ENCODE measurements at regions not wholly inside any gene's neighbourhood (a gene's known extent, or its start where the extent isn't known, plus 50 kb on each side); places are given as distances from the start of the nearest gene placed in this dataset.
"Not testable (repeated sequence)": the region's sequence is repeated elsewhere in the genome, so short reads cannot be mapped to it uniquely, and the experiment has no call there.

DNA sequence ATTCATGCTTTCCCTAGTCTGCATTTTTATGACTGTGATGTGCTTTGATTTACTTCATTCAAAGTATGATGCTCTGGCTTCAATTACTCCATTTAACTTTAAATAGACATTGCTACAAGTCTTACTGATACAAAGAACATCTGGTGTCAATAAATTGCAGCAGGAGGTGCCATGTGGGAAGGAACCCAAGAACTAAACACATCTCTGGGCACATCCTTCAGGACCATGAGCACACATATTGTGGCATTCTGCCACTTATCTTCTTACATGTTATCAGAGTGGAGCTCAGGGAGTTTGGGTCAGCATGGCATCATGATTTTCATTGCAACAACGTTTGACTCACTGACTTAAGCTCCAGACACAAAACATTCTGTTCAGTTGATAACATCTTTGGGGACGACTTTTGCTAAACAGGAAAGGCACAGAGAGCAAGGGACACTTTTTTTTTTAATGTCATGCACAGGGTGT, 227.0 kb downstream of the DKK1 start:
- no peak for DNase-seq (ENCODE audit: low spot score)

- no peak for DNase-seq (ENCODE audit: low spot score)
These were observed 228.8 kb downstream of the DKK1 start for GRCh38 chr10:52542906-52543305.

- no peak for DNase-seq (ENCODE audit: low spot score)
These were observed 221.5 kb downstream of the MBL2 start for GRCh38 chr10:52551046-52551445.

GRCh38 chr10:52558090-52558489, 214.5 kb downstream of the MBL2 start:
- no peak for DNase-seq (ENCODE audit: low spot score)

- no peak for DNase-seq (ENCODE audit: low spot score)
These were observed 211.3 kb downstream of the MBL2 start for GRCh38 chr10:52561322-52561721.

DNA sequence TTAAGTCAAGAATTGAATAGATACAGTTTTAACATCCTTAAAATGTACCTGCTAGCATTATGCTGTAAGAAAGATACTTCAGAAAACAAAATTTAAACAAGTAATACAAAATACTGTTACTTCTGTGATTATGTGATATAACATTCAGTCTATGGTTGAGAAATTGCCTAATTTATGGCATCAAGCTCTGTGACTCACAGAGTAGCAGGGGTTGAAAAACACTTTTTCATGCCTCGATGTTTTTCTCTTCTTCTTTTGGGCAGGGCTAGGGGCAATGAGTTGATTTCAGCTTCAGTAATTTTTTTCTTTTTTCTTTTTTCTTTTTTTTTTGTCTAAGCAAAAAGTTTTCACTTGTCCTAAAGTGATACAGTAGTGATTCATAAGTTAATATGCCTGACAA, 209.2 kb downstream of the MBL2 start:
- no peak for DNase-seq (ENCODE audit: low spot score)

- peak; percentile 33 for DNase-seq (ENCODE audit: low spot score)
These were observed 205.9 kb downstream of the MBL2 start for GRCh38 chr10:52566471-52567246.

GRCh38 chr10:52567247-52567580, 205.4 kb downstream of the MBL2 start:
- no peak for DNase-seq (ENCODE audit: low spot score)

GRCh38 chr10:52568309-52568708, 204.3 kb downstream of the MBL2 start:
- DNase-seq (ENCODE audit: low spot score) = no peak

DNA sequence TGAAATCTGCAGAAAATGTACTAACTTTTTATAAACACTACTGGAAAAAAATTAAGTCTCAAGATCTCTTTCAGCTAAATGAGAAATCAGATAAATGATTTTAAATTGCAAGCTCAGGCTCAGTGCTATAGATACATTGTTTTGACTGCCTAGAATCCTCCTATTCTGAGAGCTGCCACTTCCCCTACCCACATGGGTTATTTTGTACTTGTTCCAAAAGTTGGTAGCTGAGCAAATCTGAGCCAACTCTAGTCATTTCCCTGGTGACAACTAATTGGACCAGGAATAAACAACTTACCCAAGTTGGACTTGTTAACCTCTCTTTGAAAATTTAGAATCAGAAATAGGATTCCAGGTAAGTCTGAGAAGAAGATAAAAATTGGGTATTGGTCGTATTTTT, 202.1 kb downstream of the MBL2 start:
- no peak for DNase-seq (ENCODE audit: low spot score)

GRCh38 chr10:52571018-52571417, 201.6 kb downstream of the MBL2 start:
- DNase-seq (ENCODE audit: low spot score) = no peak

DNA sequence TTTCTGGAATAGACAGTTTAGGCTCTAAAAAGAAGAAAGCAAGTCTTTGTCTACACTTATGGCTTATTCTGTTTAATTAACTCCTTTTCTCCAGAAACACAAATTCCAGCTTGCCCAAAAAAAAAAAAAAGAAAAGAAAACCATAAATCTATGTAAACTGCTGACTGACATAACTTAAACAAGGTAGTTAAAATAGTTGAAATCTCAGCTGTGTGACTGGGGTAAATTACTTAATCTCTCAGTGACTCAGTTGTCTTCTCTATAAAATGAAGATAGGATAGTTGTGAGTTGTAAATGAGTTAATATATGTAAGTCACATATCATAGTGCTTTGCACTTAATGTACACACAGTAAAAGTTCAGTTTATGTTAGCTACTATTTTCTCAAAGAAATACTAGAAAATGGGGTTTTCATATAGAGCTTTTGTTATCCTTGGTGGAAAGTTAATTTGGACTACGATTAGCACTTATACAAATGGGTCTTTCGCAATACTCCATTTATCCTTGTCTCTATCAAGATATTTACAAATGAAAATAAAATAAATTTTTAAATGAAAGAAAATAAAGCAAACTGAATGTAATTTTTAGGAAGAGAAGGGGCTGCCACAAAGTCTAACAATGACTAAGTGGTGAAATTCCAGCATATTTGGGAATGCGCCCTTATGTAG, 200.9 kb downstream of the MBL2 start:
- no peak for DNase-seq (ENCODE audit: low spot score)

DNA sequence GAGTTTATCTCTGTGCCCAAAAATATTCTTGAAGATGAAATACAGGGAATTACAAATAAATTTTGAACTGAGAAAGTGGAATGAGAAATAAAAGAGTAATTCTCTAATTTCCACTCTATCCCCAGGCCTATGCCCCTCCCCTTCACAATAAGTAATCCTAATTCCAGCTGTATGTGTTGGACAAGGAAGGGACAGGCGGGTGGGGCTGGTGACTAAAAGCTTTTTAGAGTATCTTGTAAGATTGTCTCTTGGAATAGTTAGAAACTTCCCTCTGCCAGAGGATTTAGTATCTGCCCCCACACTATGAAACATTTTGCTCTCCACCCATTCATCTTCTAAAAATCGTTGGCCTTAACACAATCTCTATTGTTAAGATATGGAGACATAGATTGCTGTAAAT, 199.2 kb downstream of the MBL2 start:
- no peak for DNase-seq (ENCODE audit: low spot score)

DNA sequence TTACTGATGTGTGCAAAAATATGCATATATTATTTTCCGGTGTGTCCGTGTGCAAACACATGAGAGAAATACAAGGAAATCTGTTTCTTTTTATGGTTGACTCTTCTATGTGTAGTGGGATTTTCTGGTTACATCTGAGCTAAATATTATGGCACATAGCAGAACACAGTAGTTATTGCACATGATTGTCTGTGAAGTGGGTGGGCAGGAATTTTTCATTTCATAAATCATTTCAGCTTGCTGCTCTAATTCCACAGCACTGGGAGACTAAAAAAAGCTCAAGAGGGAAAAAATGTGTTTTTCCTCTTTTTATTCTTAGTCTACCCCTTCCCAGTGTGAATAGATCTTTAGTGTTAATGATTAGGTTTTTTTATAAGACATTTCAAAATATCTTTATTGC, 197.9 kb downstream of the MBL2 start:
- no peak for DNase-seq (ENCODE audit: low spot score)

DNA sequence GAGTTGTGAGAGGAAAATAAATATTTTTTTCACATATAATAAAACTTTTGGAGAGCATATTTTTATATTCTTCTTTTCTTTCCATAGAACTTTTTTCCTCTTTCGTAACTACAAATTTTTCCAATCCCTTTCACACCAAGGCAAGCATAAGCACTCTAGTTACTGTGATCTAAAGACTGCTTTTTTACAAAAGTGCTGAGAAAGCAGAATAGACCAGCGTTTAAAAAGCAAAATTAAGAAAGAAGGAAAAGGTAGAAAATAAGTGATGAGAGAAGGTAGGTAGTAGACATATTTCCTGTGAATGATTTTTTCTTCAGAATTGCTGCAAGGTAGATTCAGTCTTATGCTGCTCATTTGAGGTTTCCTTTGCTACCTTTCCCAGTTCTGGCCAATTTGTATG, 195.5 kb downstream of the MBL2 start:
- DNase-seq (ENCODE audit: low spot score) = no peak

DNA sequence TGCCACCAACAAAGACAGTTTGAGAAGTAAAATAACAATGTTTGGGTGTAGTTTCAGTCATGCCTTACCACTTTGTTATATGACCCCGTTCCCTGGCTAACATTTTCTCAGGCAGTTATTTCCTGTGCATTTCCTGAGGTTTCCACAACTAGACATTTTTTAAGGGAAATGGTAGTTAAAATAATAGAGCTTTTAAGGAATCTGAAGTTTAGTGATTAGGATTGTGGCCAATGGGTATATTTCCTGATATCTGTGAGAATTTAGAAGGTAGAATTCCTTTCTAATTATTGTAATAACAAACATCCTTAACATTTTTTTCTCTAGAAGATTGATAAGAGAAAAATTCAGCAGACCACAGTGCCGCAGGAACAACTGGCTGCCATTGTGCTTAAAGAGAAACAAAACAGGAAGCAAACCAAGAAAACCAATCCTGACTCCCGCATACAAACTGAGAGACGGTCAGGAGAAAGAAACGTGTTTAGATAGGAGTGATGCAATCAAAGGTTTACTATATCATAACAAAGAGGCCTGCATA, 193.6 kb downstream of the MBL2 start:
- no peak for DNase-seq (ENCODE audit: low spot score)

GRCh38 chr10:52581636-52582035, 190.9 kb downstream of the MBL2 start:
- DNase-seq (ENCODE audit: low spot score) = not testable (repeated sequence)

DNA sequence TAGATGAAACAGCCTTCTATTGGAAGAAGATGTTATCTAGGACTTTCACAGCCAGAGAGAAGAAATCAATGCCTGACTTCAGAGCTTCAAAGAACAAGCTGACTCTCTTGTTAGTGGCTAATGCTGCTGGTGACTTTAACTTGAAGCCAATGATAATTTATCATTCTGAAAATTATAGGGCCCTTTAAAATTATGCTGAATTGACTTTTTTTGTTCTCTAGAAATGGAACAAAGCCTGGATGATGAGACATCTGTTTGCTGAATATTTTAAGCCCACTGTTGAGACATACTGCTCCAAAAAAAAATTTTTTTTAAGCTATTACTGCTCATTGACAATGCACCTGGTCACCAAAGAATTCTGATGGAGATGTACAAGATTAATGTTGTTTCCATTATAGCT, 189.2 kb downstream of the MBL2 start:
- no peak for DNase-seq (ENCODE audit: low spot score)

DNA sequence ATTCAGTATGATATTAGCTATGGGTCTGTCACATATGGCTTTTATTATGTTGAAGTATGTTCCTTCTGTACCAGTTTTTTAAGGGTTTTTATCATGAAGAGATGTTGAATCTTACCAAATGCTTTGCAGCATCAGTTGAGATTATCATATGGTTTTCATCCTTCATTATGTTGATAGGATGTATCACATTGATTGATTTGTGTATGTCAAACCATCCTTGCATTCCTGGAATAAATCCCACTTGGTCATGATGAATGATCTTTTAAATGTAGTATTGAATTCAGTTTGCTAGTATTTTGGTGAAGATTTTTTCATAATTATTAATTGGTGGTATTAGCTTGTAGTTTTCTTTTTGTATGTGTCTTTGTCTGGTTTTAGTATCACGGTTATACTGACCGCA, 185.9 kb downstream of the MBL2 start:
- DNase-seq (ENCODE audit: low spot score) = no peak

DNA sequence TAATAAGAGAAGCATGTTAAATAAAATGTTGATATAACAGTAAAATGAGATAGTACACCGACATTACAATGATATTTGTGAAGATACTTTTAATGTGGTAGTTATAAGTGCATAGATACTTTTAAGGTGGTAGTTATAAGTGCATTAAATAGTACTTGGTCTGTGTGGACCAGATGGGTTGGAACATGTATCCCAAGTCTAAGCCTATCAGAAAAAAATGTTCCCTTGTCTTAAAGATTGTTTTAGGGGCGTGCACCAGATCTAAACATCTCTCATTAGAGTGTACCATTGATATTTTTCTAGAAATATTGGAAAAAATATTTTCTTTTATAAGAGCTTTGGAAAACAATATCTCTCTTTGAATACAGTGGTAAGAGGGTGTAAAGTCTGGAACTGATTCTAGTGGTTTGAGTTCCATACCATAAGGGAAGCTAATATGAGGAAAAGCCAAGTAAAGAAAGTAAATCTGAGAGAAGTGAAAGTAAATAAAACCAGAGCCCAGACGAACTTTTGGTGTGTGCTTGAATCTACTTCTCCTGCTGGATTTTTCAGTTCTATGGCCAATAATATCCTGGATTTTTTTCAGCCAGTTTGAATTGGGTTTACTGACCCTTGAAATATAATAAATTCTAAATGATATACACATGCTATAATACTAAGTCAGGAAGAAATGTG, 175.3 kb downstream of the MBL2 start:
- DNase-seq (ENCODE audit: low spot score) = no peak

- DNase-seq (ENCODE audit: low spot score) = no peak
These were observed 173.6 kb downstream of the MBL2 start for GRCh38 chr10:52598936-52599335.

DNA sequence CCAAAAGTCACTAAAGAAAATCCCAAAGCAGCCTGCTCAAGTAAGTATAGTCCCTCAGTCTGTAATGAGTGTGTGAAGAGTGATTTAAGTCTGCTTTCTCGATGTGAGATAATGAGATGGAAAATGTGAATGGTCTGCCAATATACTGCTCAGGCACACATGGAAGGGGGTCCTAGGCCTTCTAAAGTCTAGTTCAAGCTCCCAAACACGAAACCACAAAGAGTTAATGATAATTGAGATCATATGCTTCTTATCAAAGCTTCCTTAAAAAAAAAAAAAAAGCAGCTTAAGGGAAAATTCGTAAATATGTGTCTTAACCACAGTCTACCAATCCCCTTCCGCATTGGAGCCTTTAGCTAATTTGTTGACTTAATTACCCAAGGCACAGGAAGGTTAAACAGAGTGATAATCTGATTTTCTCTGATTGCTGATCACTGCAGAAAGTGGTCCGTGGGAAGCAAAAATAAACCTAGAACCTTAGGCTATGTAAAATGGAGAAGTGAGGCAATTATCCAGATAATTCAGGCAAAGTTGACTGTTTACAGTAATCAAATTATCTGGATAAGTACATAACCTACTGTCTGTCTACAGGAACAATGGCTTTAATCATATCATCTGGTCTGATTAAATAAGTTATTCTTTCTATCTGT, 172.9 kb downstream of the MBL2 start:
- DNase-seq (ENCODE audit: low spot score) = no peak
